GM12873 (cell line): ENCODE measurements at regions not wholly inside any gene's neighbourhood (a gene's known extent, or its start where the extent isn't known, plus 50 kb on each side); places are given as distances from the start of the nearest gene placed in this dataset.

ENCODE experiments used
- CTCF ChIP-seq: IDR thresholded peaks from 2 replicates; pipeline ENCODE4 v1.5.1; 2012; ENCODE audit warnings: low read depth, mild to moderate bottlenecking, moderate library complexity, low read length, control low read depth; ENCODE audit not compliant: insufficient read depth; ENCODE audit errors: missing control alignments

GRCh38 chr9:90996154-90997065 is 194.8 kb downstream of the SYK start:
- TF ChIP-seq CTCF = no peak

GRCh38 chr9:90998573-90998972 is 197.0 kb downstream of the SYK start:
- TF ChIP-seq CTCF = no peak

GRCh38 chr9:90999425-91000397 is 198.1 kb downstream of the SYK start:
- TF ChIP-seq CTCF = no peak

- TF ChIP-seq CTCF = no peak
Measured at GRCh38 chr9:91001146-91001611, 199.6 kb downstream of the SYK start.

- TF ChIP-seq CTCF = no peak
Measured at GRCh38 chr9:91004484-91004883, 202.9 kb downstream of the SYK start.

- no peak for TF ChIP-seq CTCF
Measured at GRCh38 chr9:91004992-91005391, 203.4 kb downstream of the SYK start.

GRCh38 chr9:91006046-91006445 is 204.4 kb downstream of the SYK start:
- no peak for TF ChIP-seq CTCF
